Activated CD8-positive, alpha-beta T cell treated with anti-CD3 and anti-CD28 coated beads for 36 hours (primary cell): ENCODE measurements at regions not wholly inside any gene's neighbourhood (a gene's known extent, or its start where the extent isn't known, plus 50 kb on each side); places are given as distances from the start of the nearest gene placed in this dataset.

Source experiments
- ATAC-seq: fragments of 200-7000 bp; cut with Tn5 transposase; one replicate; pipeline ENCODE4 v1.10.0; 2021; ENCODE audit warnings: mild to moderate bottlenecking, moderate library complexity
- CTCF ChIA-PET: fragments of 350-600 bp; sonication (Branson Sonifier 250); formaldehyde crosslinking; loops from one replicate; lab custom pipeline; 2021; ENCODE audit warnings: antibody characterized with exemption; lab: Charles Lee
- POLR2A ChIA-PET: fragments of 350-600 bp; sonication (Branson Sonifier 250); formaldehyde crosslinking; loops from one replicate; lab custom pipeline; 2021; ENCODE audit warnings: antibody characterized with exemption; lab: Charles Lee
- DNase-seq: peaks from one replicate; pipeline ENCODE4 v3.0.0-alpha.2; 2020
- H3K27ac Mint-ChIP-seq: one replicate; pipeline ENCODE4 v1.8.0; 2021; ENCODE audit warnings: mild to moderate bottlenecking, mixed read lengths
- H3K27me3 Mint-ChIP-seq: one replicate; pipeline ENCODE4 v1.8.0; 2021; ENCODE audit warnings: mixed read lengths
- H3K36me3 Mint-ChIP-seq: one replicate; pipeline ENCODE4 v1.8.0; 2021; ENCODE audit warnings: low read depth, mixed read lengths
- H3K4me1 Mint-ChIP-seq: one replicate; pipeline ENCODE4 v1.8.0; 2021; ENCODE audit warnings: low read depth, mixed read lengths
- H3K4me3 Mint-ChIP-seq: one replicate; pipeline ENCODE4 v1.8.0; 2021; ENCODE audit warnings: mild to moderate bottlenecking, moderate library complexity, mixed read lengths
- H3K9me3 Mint-ChIP-seq: one replicate; pipeline ENCODE4 v1.8.0; 2021; ENCODE audit warnings: mixed read lengths
- CTCF ChIP-seq: fragments of 200-600 bp; IDR thresholded peaks from one replicate; pipeline ENCODE4 v1.8.0; 2022; ENCODE audit warnings: antibody characterized with exemption, mild to moderate bottlenecking
- intact Hi-C: fragments of 100-400 bp; cut with micrococcal nuclease; formaldehyde crosslinking; loops from one replicate; pipeline ENCODE4 v1.10.0; 2022

GRCh38 chr4:27387711-27388110 lies 527.1 kb downstream of the STIM2 start:
- Mint-ChIP-seq H3K9me3 (peaks cover 1% of the 10 kb centered on the region), H3K4me1 (no peaks in the 10 kb centered on the region), H3K27me3 (no peaks in the 10 kb centered on the region), H3K4me3 (no peak overlapping the region), H3K36me3 (no peaks in the 10 kb centered on the region), H3K27ac (no peak overlapping the region)
- ChIA-PET CTCF (no interaction called here), POLR2A (no interaction called here)
- DNase-seq (no peak), ATAC-seq (no peak)
- TF ChIP-seq CTCF: no peak
- intact Hi-C loops: no loop called here

- ChIA-PET POLR2A (interaction anchor here (0.5 kb wide), 1 partner anchor 1383 kb away, joined by 4 read pairs; no protein-coding TSS in a partner anchor), CTCF (no interaction called here)
- ATAC-seq (no peak), DNase-seq (no peak)
- H3K4me1 Mint-ChIP-seq: no peaks in the 10 kb centered on the region
- no peak for TF ChIP-seq CTCF
- peaks cover 3% of the 10 kb centered on the region for H3K9me3 Mint-ChIP-seq
- no peaks in the 10 kb centered on the region for H3K27me3 Mint-ChIP-seq
- intact Hi-C loops: no loop called here
- no peaks in the 10 kb centered on the region for H3K36me3 Mint-ChIP-seq
- no peak overlapping the region for H3K4me3 Mint-ChIP-seq
- no peak overlapping the region for H3K27ac Mint-ChIP-seq
Observed at GRCh38 chr4:27397886-27398285, 537.2 kb downstream of the STIM2 start.

- Mint-ChIP-seq H3K4me3 (no peak overlapping the region), H3K9me3 (peaks cover 3% of the 10 kb centered on the region), H3K27ac (no peak overlapping the region), H3K36me3 (no peaks in the 10 kb centered on the region), H3K4me1 (no peaks in the 10 kb centered on the region), H3K27me3 (no peaks in the 10 kb centered on the region)
- DNase-seq (no peak), ATAC-seq (no peak)
- intact Hi-C loops: no loop called here
- CTCF ChIA-PET: no interaction called here
- POLR2A ChIA-PET: no interaction called here
- TF ChIP-seq CTCF: no peak
Observed at GRCh38 chr4:27398631-27399310, 538.1 kb downstream of the STIM2 start.

- DNase-seq (no peak), ATAC-seq (no peak)
- CTCF ChIA-PET: no interaction called here
- intact Hi-C loops: no loop called here
- no peaks in the 10 kb centered on the region for H3K27me3 Mint-ChIP-seq
- no peaks in the 10 kb centered on the region for H3K36me3 Mint-ChIP-seq
- POLR2A ChIA-PET: no interaction called here
- TF ChIP-seq CTCF: no peak
- H3K27ac Mint-ChIP-seq: no peak overlapping the region
- peaks cover 8% of the 10 kb centered on the region for H3K9me3 Mint-ChIP-seq
- H3K4me3 Mint-ChIP-seq: no peak overlapping the region
- H3K4me1 Mint-ChIP-seq: no peaks in the 10 kb centered on the region
Observed at GRCh38 chr4:27407616-27408015, 547.0 kb downstream of the STIM2 start.

- Mint-ChIP-seq H3K36me3 (no peaks in the 10 kb centered on the region), H3K27me3 (no peaks in the 10 kb centered on the region), H3K4me3 (no peak overlapping the region), H3K9me3 (peaks cover 7% of the 10 kb centered on the region), H3K4me1 (no peaks in the 10 kb centered on the region), H3K27ac (no peak overlapping the region)
- intact Hi-C loops: no loop called here
- DNase-seq (no peak), ATAC-seq (no peak)
- POLR2A ChIA-PET: interaction anchor here (0.6 kb wide), 1 partner anchor 545 kb away, joined by 3 read pairs; no protein-coding TSS in a partner anchor
- CTCF ChIA-PET: no interaction called here
- TF ChIP-seq CTCF: no peak
Observed at GRCh38 chr4:27412613-27413012, 552.0 kb downstream of the STIM2 start.
